ENCODE measurements at regions not wholly inside any gene's neighbourhood (a gene's known extent, or its start where the extent isn't known, plus 50 kb on each side); places are given as distances from the start of the nearest gene placed in this dataset.

DNA sequence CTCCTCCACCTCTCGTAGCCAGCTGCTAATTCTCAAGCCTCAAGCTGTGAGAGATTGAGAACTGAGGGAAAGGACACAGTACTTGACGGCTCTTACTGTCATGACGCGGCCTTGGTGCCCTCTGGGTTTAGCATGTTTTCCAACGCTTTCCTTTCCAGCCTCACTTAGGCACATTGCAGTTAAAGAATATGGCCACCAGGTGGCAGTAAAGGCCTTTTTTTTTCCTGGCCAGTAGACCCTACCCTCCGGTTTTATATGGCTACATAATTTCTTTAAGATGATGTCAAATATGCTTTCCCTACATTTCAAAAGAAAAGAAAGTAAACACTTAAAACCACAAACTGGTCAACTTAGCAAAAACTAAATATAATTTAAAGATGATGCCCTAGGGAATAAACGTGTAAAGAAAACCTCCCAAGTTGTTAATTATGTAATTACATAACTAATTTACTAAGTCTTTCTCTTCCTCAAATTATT, 56.8 kb upstream of the PRDX6 start:
- TF ChIP-seq FOXM1 (IDR thresholded peaks at IDR 0.05; ENCODE audit: borderline replicate concordance, low read depth), result no peak
- peak; percentile 89 for TF ChIP-seq RAD21 (IDR thresholded peaks at IDR 0.05; ENCODE audit: low read depth)

- TF ChIP-seq REST (IDR thresholded peaks at IDR 0.05; ENCODE audit: low read depth), result no peak
Measured at GRCh38 chr1:173421286-173421685, 55.8 kb upstream of the PRDX6 start.

DNA sequence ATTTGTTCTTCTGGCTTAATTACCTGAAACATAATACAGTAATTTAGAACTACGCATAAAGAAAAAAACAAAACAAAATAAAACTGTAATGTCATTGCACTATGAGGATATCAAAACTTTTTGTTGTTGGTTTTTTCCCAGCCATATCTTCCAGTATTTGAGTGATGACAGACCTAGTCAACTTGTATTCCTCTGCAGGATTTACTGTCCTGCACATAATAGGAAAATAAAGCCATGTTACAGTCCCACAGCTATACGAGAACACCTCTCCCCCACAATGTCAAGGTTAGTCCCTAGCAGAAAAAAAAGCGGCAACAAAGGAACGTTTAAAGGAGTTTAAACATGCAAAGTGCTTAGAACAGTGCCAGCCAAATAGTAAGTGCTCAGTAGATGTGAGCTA, 55.3 kb upstream of the PRDX6 start:
- TF ChIP-seq EGR1 (IDR thresholded peaks at IDR 0.05) (no peak), CREB1 (IDR thresholded peaks at IDR 0.05; ENCODE audit: low read depth) (no peak), YY1 (IDR thresholded peaks at IDR 0.05; ENCODE audit: low read depth) (no peak), EP300 (IDR thresholded peaks at IDR 0.05; ENCODE audit: borderline replicate concordance) (no peak), TEAD4 (IDR thresholded peaks at IDR 0.05) (no peak), MAX (IDR thresholded peaks at IDR 0.05) (no peak), TAF1 (IDR thresholded peaks at IDR 0.05; ENCODE audit: low read depth) (no peak), FOXM1 (IDR thresholded peaks at IDR 0.05; ENCODE audit: borderline replicate concordance, low read depth) (no peak), TCF12 (IDR thresholded peaks at IDR 0.05; ENCODE audit: low read depth) (no peak), ZBTB7A (IDR thresholded peaks at IDR 0.05; ENCODE audit: low read depth) (no peak), NFIC (IDR thresholded peaks at IDR 0.05) (no peak), REST (IDR thresholded peaks at IDR 0.05; ENCODE audit: low read depth) (no peak), RAD21 (IDR thresholded peaks at IDR 0.05; ENCODE audit: low read depth) (no peak), CEBPB (IDR thresholded peaks at IDR 0.05) (no peak)
- TF ChIP-seq, protein P1, sequence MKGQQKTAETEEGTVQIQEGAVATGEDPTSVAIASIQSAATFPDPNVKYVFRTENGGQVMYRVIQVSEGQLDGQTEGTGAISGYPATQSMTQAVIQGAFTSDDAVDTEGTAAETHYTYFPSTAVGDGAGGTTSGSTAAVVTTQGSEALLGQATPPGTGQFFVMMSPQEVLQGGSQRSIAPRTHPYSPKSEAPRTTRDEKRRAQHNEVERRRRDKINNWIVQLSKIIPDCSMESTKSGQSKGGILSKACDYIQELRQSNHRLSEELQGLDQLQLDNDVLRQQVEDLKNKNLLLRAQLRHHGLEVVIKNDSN (IDR thresholded peaks at IDR 0.05), result no peak

DNA sequence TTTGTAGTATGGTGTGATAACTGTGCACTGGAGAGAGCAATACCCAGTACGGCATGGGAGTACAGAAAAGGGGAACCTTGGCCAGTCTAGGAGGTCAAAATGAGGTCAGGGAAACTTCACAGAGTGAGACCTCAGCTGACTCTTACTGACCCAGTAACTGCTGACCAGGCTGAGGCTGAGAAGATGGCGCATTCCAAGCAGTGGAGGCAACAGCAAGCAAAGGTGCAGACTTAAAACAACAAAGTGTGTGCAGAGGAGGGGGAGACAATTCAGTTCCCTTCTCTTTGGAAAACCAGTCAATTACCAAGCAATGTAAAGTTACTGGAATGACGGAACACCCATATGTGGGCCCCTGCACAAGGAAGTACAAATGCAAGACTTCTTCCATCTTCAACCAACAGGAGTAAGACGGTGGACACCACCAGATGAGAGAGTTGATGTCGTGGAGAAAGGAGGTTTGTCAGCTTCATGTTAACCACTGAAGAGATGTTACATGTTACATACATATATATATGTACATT, 54.6 kb upstream of the PRDX6 start:
- TF ChIP-seq CREB1 (IDR thresholded peaks at IDR 0.05; ENCODE audit: low read depth), result no peak
- no peak for TF ChIP-seq CEBPB (IDR thresholded peaks at IDR 0.05)
- TF ChIP-seq ZBTB7A (IDR thresholded peaks at IDR 0.05; ENCODE audit: low read depth), result no peak
- TF ChIP-seq TAF1 (IDR thresholded peaks at IDR 0.05; ENCODE audit: low read depth), result no peak
- no peak for TF ChIP-seq REST (IDR thresholded peaks at IDR 0.05; ENCODE audit: low read depth)
- TF ChIP-seq TEAD4 (IDR thresholded peaks at IDR 0.05), result no peak
- TF ChIP-seq YY1 (IDR thresholded peaks at IDR 0.05; ENCODE audit: low read depth), result no peak
- TF ChIP-seq RAD21 (IDR thresholded peaks at IDR 0.05; ENCODE audit: low read depth), result no peak
- TF ChIP-seq EP300 (IDR thresholded peaks at IDR 0.05; ENCODE audit: borderline replicate concordance), result no peak
- no peak for TF ChIP-seq FOXM1 (IDR thresholded peaks at IDR 0.05; ENCODE audit: borderline replicate concordance, low read depth)
- TF ChIP-seq, protein P1 (IDR thresholded peaks at IDR 0.05), result no peak
- TF ChIP-seq NFIC (IDR thresholded peaks at IDR 0.05), result no peak
- no peak for TF ChIP-seq TCF12 (IDR thresholded peaks at IDR 0.05; ENCODE audit: low read depth)
- TF ChIP-seq MAX (IDR thresholded peaks at IDR 0.05), result no peak
- TF ChIP-seq EGR1 (IDR thresholded peaks at IDR 0.05), result no peak

DNA sequence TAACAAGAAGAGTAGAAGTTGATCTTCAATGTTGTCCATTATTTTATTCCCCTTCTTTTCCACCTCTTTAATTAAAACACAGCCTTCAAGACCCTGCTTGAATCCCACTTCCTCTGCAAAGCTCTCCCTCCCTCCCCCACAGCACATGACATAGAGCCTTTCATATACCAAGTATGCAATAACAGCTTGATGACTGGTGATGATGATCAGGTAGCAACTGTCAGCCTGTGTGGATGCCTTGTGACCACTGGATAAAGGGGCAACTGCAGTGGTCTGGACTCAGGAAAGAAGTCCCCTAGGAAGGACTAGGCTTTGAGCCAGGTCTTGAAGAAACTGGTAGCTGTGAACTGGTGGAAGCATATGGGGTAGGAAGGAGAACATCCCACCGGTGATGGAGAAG, 53.8 kb upstream of the PRDX6 start:
- TF ChIP-seq TAF1 (IDR thresholded peaks at IDR 0.05; ENCODE audit: low read depth), result no peak
- TF ChIP-seq RAD21 (IDR thresholded peaks at IDR 0.05; ENCODE audit: low read depth), result no peak
- no peak for TF ChIP-seq NFIC (IDR thresholded peaks at IDR 0.05)
- no peak for TF ChIP-seq CREB1 (IDR thresholded peaks at IDR 0.05; ENCODE audit: low read depth)
- TF ChIP-seq EGR1 (IDR thresholded peaks at IDR 0.05), result no peak
- TF ChIP-seq, protein P1 (IDR thresholded peaks at IDR 0.05), result no peak

Data from Ishikawa (cell line).